Heart left ventricle (tissue), 13 donors: ENCODE measurements at regions not wholly inside any gene's neighbourhood (a gene's known extent, or its start where the extent isn't known, plus 50 kb on each side); places are given as distances from the start of the nearest gene placed in this dataset.

Source experiments
- CTCF ChIP-seq, 12 donors: fragments of 200-600 bp; sonication (generic) in 4 of 12; IDR thresholded peaks; one replicate each; pipeline versions ENCODE4 v1.5.0 to v1.8.0; 2018 to 2022; ENCODE audit warnings: antibody characterized with exemption in 12 of 12, mild to moderate bottlenecking in 5 of 12
- POLR2A ChIP-seq, 2 donors: fragments of 450-650 bp; IDR thresholded peaks; one replicate each; pipeline ENCODE4 v1.6.1; 2017; ENCODE audit warnings: antibody characterized with exemption in 2 of 2, mild to moderate bottlenecking in 2 of 2, moderate library complexity in 2 of 2
- donor health status: ischemic (EF 13 %, LVEDD 7.1; RV severe dilation, severe dysfunction).
- donor health status: DM: no; HTN: yes; CAD: no.
- donor health status: DM: no; HTN: no; CAD: no.
- donor health status: ischemic (EF 25% LVEDD 6.9; RV normal size, moderate dysfunction).
- donor health status: ischemic (EF 25% LVEDD 5.7; RV mildly dilated, moderate dysfunction).
- donor health status: ischemic (EF 35%, LVEDD 5.7; RV mildly dilated, moderate dysfunction).
- donor health status: nonischemic (EF 11% LVEDD 7.7; RV severe dilation, severe dysfunction).
- donor health status: DM: yes; HTN: yes; CAD: no.
- donor health status: PGD.
- donor health status: ischemic (EF 29% LVEDD 5.4; RV normal size, mild dysfunction).
- donor health status: nonischemic (EF 23%, LVEDD 6.1; RV moderate dilation, normal function).

- no peak for TF ChIP-seq CTCF (IDR thresholded peaks at IDR 0.05)
- no peak for TF ChIP-seq POLR2A (IDR thresholded peaks at IDR 0.05)
Measured at GRCh38 chr6:43887340-43887858, 117.4 kb downstream of the VEGFA start.
